ENCODE measurements at regions not wholly inside any gene's neighbourhood (a gene's known extent, or its start where the extent isn't known, plus 50 kb on each side); places are given as distances from the start of the nearest gene placed in this dataset.

- Histone ChIP-seq H3T11ph (ENCODE audit: low read length) (no peak overlapping the region), H4K5ac (ENCODE audit: insufficient read length, low read depth, low read length) (no peak overlapping the region), H3K79me2 (ENCODE audit: insufficient read depth, low read length) (no peaks in the 10 kb centered on the region), H3K4me2 (ENCODE audit: insufficient read depth, insufficient read length, low read length) (no peak overlapping the region), H3K9ac (ENCODE audit: extremely low read depth, insufficient read length, low read length) (no peak overlapping the region), H3K27me3 (ENCODE audit: insufficient read depth, low read length) (no peaks in the 10 kb centered on the region), H2BK5ac (ENCODE audit: insufficient read length, low read length) (no peak overlapping the region), H4K8ac (replicated peaks; ENCODE audit: insufficient read length, low read depth, low read length) (no peak overlapping the region), H3K27ac (ENCODE audit: insufficient read length, low read depth, low read length) (no peak overlapping the region), H2BK15ac (ENCODE audit: low read depth, low read length) (no peak overlapping the region), H4K91ac (ENCODE audit: insufficient read length, low read depth, low read length) (no peak overlapping the region), H4K20me1 (ENCODE audit: control insufficient read depth, insufficient read depth, insufficient read length) (no peaks in the 10 kb centered on the region), H2AK5ac (ENCODE audit: insufficient read length, low read length) (no peak overlapping the region), H3K9me3 (ENCODE audit: control insufficient read depth, low read depth, low read length) (no peaks in the 10 kb centered on the region), H3K23me2 (ENCODE audit: insufficient read length, low read depth, low read length, poor library complexity, severe bottlenecking) (no peaks in the 10 kb centered on the region), H3K14ac (ENCODE audit: insufficient read depth, low read length) (no peak overlapping the region), H2BK120ac (ENCODE audit: low read depth, low read length, poor library complexity, severe bottlenecking) (no peak overlapping the region), H3K23ac (ENCODE audit: insufficient read length, low read depth, low read length) (no peak overlapping the region), H2AFZ (ENCODE audit: low read length) (no peak overlapping the region), H2BK20ac (ENCODE audit: low read depth, low read length, poor library complexity, severe bottlenecking) (no peak overlapping the region), H3K79me1 (ENCODE audit: insufficient read depth, low read depth, low read length, poor library complexity, severe bottlenecking) (no peaks in the 10 kb centered on the region), H3K18ac (ENCODE audit: insufficient read length, low read depth, low read length) (no peak overlapping the region), H2BK12ac (ENCODE audit: insufficient read length, low read depth, low read length) (no peak overlapping the region), H3K56ac (ENCODE audit: insufficient read length, low read depth, low read length) (no peak overlapping the region), H3K4ac (ENCODE audit: low read depth, low read length) (no peak overlapping the region), H3K4me1 (ENCODE audit: insufficient read depth, low read length) (no peaks in the 10 kb centered on the region)
- no peak for TF ChIP-seq CTCF (conservative IDR thresholded peaks at IDR 0.05)
- Mint-ChIP-seq H3K27me3 (ENCODE audit: low read depth) (no peaks in the 10 kb centered on the region), H3K27ac (no peak overlapping the region), H3K4me1 (no peaks in the 10 kb centered on the region), H3K36me3 (ENCODE audit: insufficient read depth in 1 of 3, low read depth in 3 of 3) (0 out of 7 replicates have a peak, but pooled peaks cover 0 to 1% (median 0%) of the 10 kb centered on the region in 3 experiments), H3K4me3 (no peak overlapping the region), H3K9me3 (peaks cover 0 to 1% of the 10 kb centered on the region in 2 experiments; a peak in 2 of 5 replicates)
- DNase-seq = no peak
- no CpG with 5 or more reads among the region's 9 CpGs for WGBS (ENCODE audit: extremely low coverage, insufficient read length, low lambda C conversion rate)
Measured at GRCh38 chr9:75658301-75658905, 232.1 kb upstream of the PCSK5 start.

All from H9 (cell line).